GM12874 (cell line): ENCODE measurements at regions not wholly inside any gene's neighbourhood (a gene's known extent, or its start where the extent isn't known, plus 50 kb on each side); places are given as distances from the start of the nearest gene placed in this dataset.

ENCODE experiments used
- TF ChIP-seq, protein P1 (sequence below): IDR thresholded peaks from 2 replicates; pipeline ENCODE4 v1.5.1; 2011; ENCODE audit warnings: low read depth, mild to moderate bottlenecking, control low read depth, low read length, moderate library complexity; ENCODE audit not compliant: insufficient read depth

DNA sequence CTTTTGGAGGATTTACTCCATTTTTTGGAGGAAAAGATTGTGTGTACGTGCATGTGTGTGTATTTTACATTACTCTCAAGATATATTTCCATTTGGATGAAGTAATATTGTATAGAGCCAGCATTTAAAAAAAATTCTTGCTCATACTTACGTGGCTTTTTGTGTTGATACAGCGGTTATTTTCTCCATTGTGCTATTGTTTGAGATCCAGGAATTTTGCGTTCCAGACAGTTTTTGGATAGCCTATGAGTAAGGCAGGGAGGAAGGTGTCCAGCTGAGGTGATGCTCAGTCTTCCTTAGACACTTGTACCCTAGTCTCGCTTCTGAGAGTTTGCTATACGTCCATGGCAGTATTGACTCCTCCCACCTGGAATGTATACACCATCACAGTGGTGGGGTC is 92.2 kb upstream of the ARHGEF7 start:
- TF ChIP-seq, protein P1, sequence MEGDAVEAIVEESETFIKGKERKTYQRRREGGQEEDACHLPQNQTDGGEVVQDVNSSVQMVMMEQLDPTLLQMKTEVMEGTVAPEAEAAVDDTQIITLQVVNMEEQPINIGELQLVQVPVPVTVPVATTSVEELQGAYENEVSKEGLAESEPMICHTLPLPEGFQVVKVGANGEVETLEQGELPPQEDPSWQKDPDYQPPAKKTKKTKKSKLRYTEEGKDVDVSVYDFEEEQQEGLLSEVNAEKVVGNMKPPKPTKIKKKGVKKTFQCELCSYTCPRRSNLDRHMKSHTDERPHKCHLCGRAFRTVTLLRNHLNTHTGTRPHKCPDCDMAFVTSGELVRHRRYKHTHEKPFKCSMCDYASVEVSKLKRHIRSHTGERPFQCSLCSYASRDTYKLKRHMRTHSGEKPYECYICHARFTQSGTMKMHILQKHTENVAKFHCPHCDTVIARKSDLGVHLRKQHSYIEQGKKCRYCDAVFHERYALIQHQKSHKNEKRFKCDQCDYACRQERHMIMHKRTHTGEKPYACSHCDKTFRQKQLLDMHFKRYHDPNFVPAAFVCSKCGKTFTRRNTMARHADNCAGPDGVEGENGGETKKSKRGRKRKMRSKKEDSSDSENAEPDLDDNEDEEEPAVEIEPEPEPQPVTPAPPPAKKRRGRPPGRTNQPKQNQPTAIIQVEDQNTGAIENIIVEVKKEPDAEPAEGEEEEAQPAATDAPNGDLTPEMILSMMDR, result no peak

DNA sequence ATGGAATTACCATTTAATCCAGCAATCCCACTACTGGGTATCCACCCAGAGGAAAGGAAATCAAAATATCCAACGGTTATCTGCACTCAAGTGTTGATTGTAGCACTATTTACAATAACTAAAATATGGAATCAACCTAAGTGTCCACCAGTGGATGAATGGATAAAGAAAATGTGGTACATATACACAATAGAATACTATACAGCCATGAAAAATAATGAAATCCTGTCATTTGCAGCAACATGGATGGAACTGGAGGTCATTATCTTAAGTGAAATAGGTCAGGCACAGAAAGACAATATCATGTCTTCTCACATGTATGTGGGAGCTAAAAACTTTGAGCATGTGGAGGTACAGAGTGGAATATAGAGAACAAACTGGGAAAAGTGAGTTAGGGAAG is 92.9 kb upstream of the ARHGEF7 start:
- TF ChIP-seq, protein P1, result no peak

DNA sequence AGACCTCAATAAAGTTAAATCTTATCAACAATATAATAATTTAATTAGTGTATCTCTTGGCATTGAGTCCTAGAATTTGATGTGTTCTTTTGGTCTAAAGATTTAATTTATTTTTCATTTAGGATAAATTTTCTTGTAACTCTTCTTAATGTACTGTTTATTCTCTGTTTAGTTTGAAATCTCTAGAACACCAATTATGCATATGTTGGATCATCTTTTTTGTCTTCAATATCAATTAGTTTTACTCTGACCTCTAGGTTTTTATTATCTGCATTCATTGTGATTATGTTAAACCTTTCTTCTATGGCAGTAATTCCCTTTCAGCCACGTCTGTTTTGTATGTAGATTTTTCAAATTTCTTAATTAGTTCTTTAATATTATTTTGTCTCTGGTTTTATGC is 93.8 kb upstream of the ARHGEF7 start:
- TF ChIP-seq, protein P1, result no peak

DNA sequence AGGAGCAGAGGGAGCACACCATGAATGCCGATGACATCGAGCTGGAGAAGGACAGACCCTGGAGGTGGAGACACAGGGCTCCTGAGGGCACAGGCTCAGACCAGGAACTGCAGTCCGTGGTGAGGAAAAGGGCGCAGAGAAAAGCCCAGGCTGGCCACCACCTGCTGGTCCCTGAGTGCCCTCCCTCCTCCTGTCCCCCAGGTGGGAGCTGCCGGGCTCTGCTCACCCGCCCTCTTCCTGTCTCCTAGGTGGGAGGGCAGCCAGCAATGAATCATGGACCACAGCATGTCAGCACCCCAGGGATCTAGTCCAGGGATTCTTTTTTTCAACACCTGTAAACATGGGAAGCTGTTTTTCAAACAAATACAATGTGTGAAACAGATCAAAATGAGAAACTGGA is 94.6 kb upstream of the ARHGEF7 start:
- TF ChIP-seq, protein P1, result no peak

DNA sequence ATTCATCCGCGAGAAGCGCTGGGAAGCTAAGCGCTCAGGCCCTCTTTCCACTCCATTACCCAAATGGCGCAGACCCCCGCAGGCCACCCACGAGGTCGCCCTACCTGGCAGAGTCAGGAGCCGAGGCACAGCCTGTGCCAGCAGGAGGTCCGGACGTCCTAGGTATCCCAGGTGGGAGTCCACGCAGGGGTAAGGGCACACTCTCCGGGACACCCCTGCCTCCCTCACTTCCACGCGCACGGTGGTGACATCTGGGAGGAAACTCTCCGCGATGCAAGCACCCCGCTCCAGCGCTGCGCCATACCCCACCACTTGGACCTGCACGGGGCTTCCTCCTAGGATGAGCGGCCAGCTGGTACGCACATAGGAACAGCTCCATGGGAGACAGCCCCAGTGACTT is 95.1 kb upstream of the ARHGEF7 start:
- TF ChIP-seq, protein P1, result no peak

DNA sequence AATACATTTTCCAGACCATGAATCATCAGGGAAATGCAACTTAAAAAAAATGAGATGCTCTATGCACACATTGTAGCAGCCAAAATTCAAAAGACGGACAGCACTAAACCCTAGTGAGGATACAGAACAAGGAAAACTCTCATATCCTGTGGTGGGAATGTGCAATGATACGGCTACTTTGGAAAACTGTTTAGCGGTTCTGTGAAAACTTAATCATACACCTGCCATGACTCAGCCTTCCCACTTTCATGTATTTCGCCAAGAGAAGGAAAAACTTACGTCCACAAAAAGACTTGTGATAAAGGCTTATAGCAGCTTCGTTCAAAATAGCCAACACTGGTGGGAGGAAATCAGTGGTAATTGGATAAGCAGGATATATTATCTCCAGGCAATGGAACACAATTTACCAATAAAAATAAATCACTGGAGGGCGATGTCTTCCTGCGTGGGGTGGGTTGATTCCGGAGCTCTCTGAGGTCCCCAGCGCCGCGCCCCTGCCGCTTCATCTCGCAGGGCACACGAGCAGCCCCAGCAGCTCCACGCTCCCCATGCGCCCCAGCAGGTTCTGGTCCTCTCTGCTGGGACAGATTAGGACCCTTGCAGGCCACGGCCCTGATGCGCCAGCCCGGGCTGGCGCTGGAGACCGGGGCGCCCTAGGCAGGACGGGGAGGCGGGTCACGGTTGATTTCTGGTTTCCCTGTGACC is 97.2 kb upstream of the ARHGEF7 start:
- TF ChIP-seq, protein P1, result no peak

DNA sequence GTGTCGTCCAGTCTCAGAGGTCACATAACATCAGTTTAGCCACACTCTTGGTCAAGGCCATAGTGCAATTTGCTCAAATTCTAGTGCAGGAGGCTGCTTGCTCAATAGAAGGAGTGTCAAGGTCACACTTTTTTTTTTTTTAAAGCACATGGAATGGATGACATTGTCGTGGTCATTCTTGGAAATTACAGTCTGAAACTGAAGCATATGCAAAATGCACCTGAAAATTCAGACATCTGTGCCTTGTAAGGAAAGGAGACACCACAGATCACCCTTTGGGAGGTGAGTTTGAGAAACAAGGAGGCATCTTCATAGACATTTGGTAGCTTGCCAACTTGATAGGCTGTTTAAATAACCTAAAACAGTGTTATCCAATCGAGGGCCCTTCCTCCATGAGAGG is 98.3 kb upstream of the ANKRD10 start:
- TF ChIP-seq, protein P1, result no peak

DNA sequence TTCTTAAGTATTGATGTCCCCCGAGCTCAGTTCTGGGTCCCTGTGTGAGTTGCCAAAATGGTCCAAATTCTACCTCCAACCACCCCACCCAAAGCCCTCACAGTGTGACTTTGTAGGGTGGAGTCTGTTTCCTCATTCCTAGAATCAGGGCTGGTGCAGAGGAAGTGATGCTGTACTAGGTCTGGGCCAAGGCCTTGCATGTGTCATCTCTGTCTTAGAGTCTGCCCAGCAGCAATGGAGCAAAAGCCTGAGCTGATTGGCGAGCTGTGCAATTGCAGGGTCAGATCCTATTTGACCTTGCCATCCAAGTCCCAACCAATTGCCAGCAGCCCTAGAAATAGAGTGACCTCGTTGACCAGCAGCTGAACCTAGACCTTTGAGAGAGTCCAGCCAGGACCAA is 97.0 kb upstream of the ANKRD10 start:
- TF ChIP-seq, protein P1, result no peak
